Caco-2 (cell line): ENCODE measurements at regions not wholly inside any gene's neighbourhood (a gene's known extent, or its start where the extent isn't known, plus 50 kb on each side); places are given as distances from the start of the nearest gene placed in this dataset.

Experiments
- BruUV-seq: library from RNA; stranded (reverse); fragments of 400-500 nt; replicated peaks from 2 replicates; lab custom pipeline; 2021; lab: Mats Ljungman, UMichigan
- CTCF ChIA-PET: fragments of 300-600 bp; sonication (Branson Sonifier 250); formaldehyde crosslinking; loops from one replicate; lab custom pipeline; 2022; ENCODE audit warnings: antibody characterized with exemption; lab: Charles Lee
- POLR2A ChIA-PET: fragments of 300-600 bp; sonication (Branson Sonifier 250); formaldehyde crosslinking; loops from one replicate; lab custom pipeline; 2022; ENCODE audit warnings: antibody characterized with exemption; lab: Charles Lee
- DNase-seq, 2 experiments: peaks; one replicate each; pipeline versions ENCODE4 v3.0.0 to v3.0.0-alpha.2; 2020 to 2022
- H3K27me3 ChIP-seq: replicated peaks from 2 replicates; pipeline ENCODE4 v1.6.0; 2011; ENCODE audit warnings: low read length; ENCODE audit not compliant: control insufficient read depth, insufficient read depth
- H3K36me3 ChIP-seq: 2 replicates; pipeline ENCODE4 v1.5.1; 2011; ENCODE audit warnings: low read length; ENCODE audit not compliant: control insufficient read depth, insufficient read depth
- H3K4me1 ChIP-seq: fragments of 250-450 bp; sonication (Bioruptor Pico); 2 replicates; pipeline ENCODE4 v1.5.1; 2020; ENCODE audit warnings: mild to moderate bottlenecking
- H3K4me3 ChIP-seq: 2 replicates; pipeline ENCODE4 v1.5.1; 2011; ENCODE audit warnings: low read depth, mild to moderate bottlenecking, control low read depth, low read length
- H3K9me3 ChIP-seq: fragments of 250-450 bp; sonication (Bioruptor Pico); 2 replicates; pipeline ENCODE4 v1.5.1; 2020; ENCODE audit warnings: mild to moderate bottlenecking, moderate library complexity
- H3K27ac Mint-ChIP-seq: one replicate; pipeline ENCODE4 v1.8.0; 2022; ENCODE audit warnings: mixed read lengths; ENCODE audit not compliant: unreplicated experiment
- H3K27me3 Mint-ChIP-seq: one replicate; pipeline ENCODE4 v1.8.0; 2022; ENCODE audit warnings: mixed read lengths; ENCODE audit not compliant: insufficient read depth, unreplicated experiment
- H3K36me3 Mint-ChIP-seq: one replicate; pipeline ENCODE4 v1.8.0; 2022; ENCODE audit warnings: mild to moderate bottlenecking, mixed read lengths; ENCODE audit not compliant: insufficient read depth, unreplicated experiment
- H3K4me1 Mint-ChIP-seq: one replicate; pipeline ENCODE4 v1.8.0; 2022; ENCODE audit warnings: low read depth, mixed read lengths; ENCODE audit not compliant: unreplicated experiment
- H3K4me3 Mint-ChIP-seq: one replicate; pipeline ENCODE4 v1.8.0; 2022; ENCODE audit warnings: mild to moderate bottlenecking, moderate library complexity, mixed read lengths; ENCODE audit not compliant: unreplicated experiment
- H3K9me3 Mint-ChIP-seq: one replicate; pipeline ENCODE4 v1.8.0; 2022; ENCODE audit warnings: mixed read lengths; ENCODE audit not compliant: unreplicated experiment
- intact Hi-C: fragments of 100-400 bp; cut with micrococcal nuclease; formaldehyde crosslinking; loops from one replicate; pipeline ENCODE4 v1.10.0; 2022; ENCODE audit not compliant: unreplicated experiment
- TF ChIP-seq, protein P1 (sequence below), 2 experiments: fragments of 200-600 bp in 1 of 2; IDR thresholded peaks; 1 replicate in 1 of 2; 2 replicates in 1 of 2; pipeline versions ENCODE4 v1.5.1 to v1.8.0; 2011 to 2022; ENCODE audit warnings: antibody characterized with exemption in 1 of 2, control low read depth in 1 of 2, inconsistent platforms in 1 of 2, low read depth in 1 of 2, low read length in 1 of 2, mild to moderate bottlenecking in 1 of 2, moderate library complexity in 1 of 2; ENCODE audit not compliant: insufficient read depth in 1 of 2, severe bottlenecking in 1 of 2, unreplicated experiment in 1 of 2

DNA sequence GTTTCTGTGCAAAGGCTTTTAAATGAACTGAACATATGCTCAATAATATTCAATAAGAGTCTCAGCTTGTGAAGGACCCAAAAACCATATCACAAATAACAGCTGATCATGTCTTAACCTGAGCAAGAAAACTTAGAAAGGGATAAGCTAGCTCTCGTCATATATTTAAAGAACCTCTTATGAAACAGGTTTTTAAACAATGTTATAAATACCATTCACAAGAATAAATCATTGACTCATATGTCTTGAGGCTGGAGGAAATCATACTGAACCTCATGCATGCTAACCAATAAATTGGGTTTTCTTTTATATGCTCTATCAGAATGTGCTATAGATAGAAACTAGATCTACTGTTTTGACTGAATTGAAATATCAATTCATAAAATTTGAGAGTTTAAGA lies 426.9 kb downstream of the NOVA1 start:
- ChIA-PET POLR2A (no interaction called here), CTCF (no interaction called here)
- no peak overlapping the region for H3K4me3 Mint-ChIP-seq
- TF ChIP-seq, protein P1, sequence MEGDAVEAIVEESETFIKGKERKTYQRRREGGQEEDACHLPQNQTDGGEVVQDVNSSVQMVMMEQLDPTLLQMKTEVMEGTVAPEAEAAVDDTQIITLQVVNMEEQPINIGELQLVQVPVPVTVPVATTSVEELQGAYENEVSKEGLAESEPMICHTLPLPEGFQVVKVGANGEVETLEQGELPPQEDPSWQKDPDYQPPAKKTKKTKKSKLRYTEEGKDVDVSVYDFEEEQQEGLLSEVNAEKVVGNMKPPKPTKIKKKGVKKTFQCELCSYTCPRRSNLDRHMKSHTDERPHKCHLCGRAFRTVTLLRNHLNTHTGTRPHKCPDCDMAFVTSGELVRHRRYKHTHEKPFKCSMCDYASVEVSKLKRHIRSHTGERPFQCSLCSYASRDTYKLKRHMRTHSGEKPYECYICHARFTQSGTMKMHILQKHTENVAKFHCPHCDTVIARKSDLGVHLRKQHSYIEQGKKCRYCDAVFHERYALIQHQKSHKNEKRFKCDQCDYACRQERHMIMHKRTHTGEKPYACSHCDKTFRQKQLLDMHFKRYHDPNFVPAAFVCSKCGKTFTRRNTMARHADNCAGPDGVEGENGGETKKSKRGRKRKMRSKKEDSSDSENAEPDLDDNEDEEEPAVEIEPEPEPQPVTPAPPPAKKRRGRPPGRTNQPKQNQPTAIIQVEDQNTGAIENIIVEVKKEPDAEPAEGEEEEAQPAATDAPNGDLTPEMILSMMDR (IDR thresholded peaks at IDR 0.05; ENCODE audit: insufficient read depth in 1 of 2, low read depth in 1 of 2, low read length in 1 of 2, severe bottlenecking in 1 of 2, unreplicated experiment in 1 of 2): no peak
- no peak overlapping the region for H3K27ac Mint-ChIP-seq
- H3K9me3 ChIP-seq: no peaks in the 10 kb centered on the region
- no peaks in the 10 kb centered on the region for H3K36me3 ChIP-seq
- H3K27me3 ChIP-seq: no peaks in the 10 kb centered on the region
- H3K9me3 Mint-ChIP-seq: no peaks in the 10 kb centered on the region
- BruUV-seq: no TSS peak
- H3K27me3 Mint-ChIP-seq: peaks cover 3% of the 10 kb centered on the region
- H3K4me1 ChIP-seq: no peaks in the 10 kb centered on the region
- intact Hi-C loops: no loop called here
- no peaks in the 10 kb centered on the region for H3K36me3 Mint-ChIP-seq
- no peak for DNase-seq
- H3K4me1 Mint-ChIP-seq: no peaks in the 10 kb centered on the region
- H3K4me3 ChIP-seq: no peak overlapping the region

DNA sequence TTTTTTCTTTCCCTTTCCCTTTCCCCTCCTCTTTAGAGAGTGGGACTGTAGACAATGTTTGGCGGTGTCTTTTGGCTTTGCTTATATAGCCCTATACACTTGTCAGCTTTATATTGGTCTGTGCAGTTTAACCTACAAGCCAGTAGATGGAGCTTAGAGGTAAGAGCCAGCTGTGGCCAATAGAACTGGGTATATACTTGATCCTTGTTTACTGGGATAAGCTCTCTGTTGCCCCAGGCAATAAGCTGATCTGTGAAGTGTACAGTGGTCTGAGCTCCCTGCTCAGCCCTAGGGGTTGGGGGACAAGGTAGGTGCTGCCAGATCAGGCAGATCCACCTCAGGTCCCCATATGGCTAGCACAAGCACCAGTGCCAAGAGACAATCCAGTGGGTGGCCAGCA lies 434.1 kb downstream of the NOVA1 start:
- intact Hi-C loops: loop anchor here (1.0 kb wide), 1 partner anchor 114 kb away; no protein-coding TSS in a partner anchor
- BruUV-seq: no TSS peak
- H3K36me3 Mint-ChIP-seq: no peaks in the 10 kb centered on the region

DNA sequence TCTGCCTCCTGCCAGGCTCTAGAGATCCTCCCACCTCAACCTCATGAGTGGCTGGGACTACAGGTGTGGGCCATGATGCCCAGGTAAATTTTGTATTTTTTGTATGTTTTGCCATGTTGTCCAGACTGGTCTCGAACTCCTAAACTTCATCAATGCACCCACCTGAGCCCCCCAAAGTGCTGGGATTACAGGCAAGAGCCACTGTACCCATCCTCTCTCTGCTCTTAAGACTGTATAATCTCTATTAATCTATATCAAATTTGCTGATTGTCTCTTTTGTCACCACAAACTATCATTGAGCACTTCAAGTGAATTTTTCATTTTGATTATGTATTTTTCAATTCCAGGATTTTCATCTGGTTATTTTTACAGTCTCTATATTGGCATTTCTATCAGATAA lies 440.3 kb downstream of the NOVA1 start:
- no peak overlapping the region for H3K4me3 Mint-ChIP-seq
- ChIA-PET POLR2A (no interaction called here), CTCF (no interaction called here)
- no peaks in the 10 kb centered on the region for H3K9me3 Mint-ChIP-seq
- H3K27ac Mint-ChIP-seq: no peak overlapping the region
- TF ChIP-seq, protein P1 (IDR thresholded peaks at IDR 0.05; ENCODE audit: insufficient read depth in 1 of 2, low read depth in 1 of 2, low read length in 1 of 2, severe bottlenecking in 1 of 2, unreplicated experiment in 1 of 2): no peak
- Histone ChIP-seq H3K27me3 (no peaks in the 10 kb centered on the region), H3K4me1 (no peaks in the 10 kb centered on the region), H3K4me3 (no peak overlapping the region), H3K36me3 (no peaks in the 10 kb centered on the region), H3K9me3 (no peaks in the 10 kb centered on the region)
- no TSS peak for BruUV-seq
- no peak for DNase-seq
- peaks cover 10% of the 10 kb centered on the region for H3K27me3 Mint-ChIP-seq
- intact Hi-C loops: no loop called here
- no peaks in the 10 kb centered on the region for H3K4me1 Mint-ChIP-seq
- no peaks in the 10 kb centered on the region for H3K36me3 Mint-ChIP-seq

More for the DNA sequence above, 434.1 kb downstream of the NOVA1 start:
- H3K4me3 ChIP-seq: no peak overlapping the region
- H3K4me1 Mint-ChIP-seq: no peaks in the 10 kb centered on the region
- no peaks in the 10 kb centered on the region for H3K9me3 ChIP-seq
- H3K27ac Mint-ChIP-seq: no peak overlapping the region
- H3K4me3 Mint-ChIP-seq: no peak overlapping the region
- H3K4me1 ChIP-seq: no peaks in the 10 kb centered on the region
- ChIA-PET POLR2A (interaction anchor here (0.7 kb wide), 1 partner anchor 57 kb away, joined by 3 read pairs; no protein-coding TSS in a partner anchor), CTCF (interaction anchor here (1.5 kb wide), 2 partner anchors 12 to 113 kb away, joined by 4 to 6 read pairs; no protein-coding TSS in a partner anchor)
- TF ChIP-seq, protein P1 (IDR thresholded peaks at IDR 0.05; ENCODE audit: insufficient read depth in 1 of 2, low read depth in 1 of 2, low read length in 1 of 2, severe bottlenecking in 1 of 2, unreplicated experiment in 1 of 2): peak; percentile 43 to 47
- peaks cover 6% of the 10 kb centered on the region for H3K27me3 Mint-ChIP-seq
- H3K27me3 ChIP-seq: no peaks in the 10 kb centered on the region
- H3K9me3 Mint-ChIP-seq: no peaks in the 10 kb centered on the region
- peak; percentile 22 to 29 for DNase-seq
- no peaks in the 10 kb centered on the region for H3K36me3 ChIP-seq
